NB4 (cell line): ENCODE measurements at regions not wholly inside any gene's neighbourhood (a gene's known extent, or its start where the extent isn't known, plus 50 kb on each side); places are given as distances from the start of the nearest gene placed in this dataset.

Experiments used
- POLR2A ChIP-seq: IDR thresholded peaks from 2 replicates; pipeline ENCODE4 v1.6.1; 2011; ENCODE audit warnings: mild to moderate bottlenecking; ENCODE audit not compliant: insufficient read length; ENCODE audit errors: extremely low read depth
- TF ChIP-seq, protein P1 (sequence below): IDR thresholded peaks from one replicate; pipeline ENCODE4 v1.5.1; 2012; ENCODE audit warnings: low read depth, low read length

DNA sequence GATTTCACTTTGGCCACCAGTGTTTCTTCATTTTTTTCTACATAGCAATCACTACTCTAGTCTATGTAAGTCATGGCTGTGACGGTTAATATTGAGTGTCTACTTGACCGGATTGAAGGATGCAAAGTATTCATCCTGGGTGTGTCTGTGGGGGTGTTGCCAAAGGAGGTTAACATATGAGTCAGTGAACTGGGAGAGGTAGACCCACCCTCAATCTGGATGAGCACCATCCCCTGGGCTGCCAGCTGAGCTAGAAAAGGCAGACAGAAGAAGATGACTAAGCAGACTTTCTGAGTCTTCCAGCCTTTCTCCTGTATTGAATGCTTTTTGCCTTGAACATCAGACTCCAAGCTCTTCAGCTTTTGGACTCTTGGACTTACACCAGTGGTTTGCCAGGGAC is 265.0 kb upstream of the SLC8A1 start:
- no peak for TF ChIP-seq POLR2A
- TF ChIP-seq, protein P1, sequence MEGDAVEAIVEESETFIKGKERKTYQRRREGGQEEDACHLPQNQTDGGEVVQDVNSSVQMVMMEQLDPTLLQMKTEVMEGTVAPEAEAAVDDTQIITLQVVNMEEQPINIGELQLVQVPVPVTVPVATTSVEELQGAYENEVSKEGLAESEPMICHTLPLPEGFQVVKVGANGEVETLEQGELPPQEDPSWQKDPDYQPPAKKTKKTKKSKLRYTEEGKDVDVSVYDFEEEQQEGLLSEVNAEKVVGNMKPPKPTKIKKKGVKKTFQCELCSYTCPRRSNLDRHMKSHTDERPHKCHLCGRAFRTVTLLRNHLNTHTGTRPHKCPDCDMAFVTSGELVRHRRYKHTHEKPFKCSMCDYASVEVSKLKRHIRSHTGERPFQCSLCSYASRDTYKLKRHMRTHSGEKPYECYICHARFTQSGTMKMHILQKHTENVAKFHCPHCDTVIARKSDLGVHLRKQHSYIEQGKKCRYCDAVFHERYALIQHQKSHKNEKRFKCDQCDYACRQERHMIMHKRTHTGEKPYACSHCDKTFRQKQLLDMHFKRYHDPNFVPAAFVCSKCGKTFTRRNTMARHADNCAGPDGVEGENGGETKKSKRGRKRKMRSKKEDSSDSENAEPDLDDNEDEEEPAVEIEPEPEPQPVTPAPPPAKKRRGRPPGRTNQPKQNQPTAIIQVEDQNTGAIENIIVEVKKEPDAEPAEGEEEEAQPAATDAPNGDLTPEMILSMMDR = no peak
